GM23338 (cell line): ENCODE measurements at regions not wholly inside any gene's neighbourhood (a gene's known extent, or its start where the extent isn't known, plus 50 kb on each side); places are given as distances from the start of the nearest gene placed in this dataset.

Source experiments
- ATAC-seq: fragments of 200-7000 bp; cut with Tn5 transposase; 3 replicates; pipeline ENCODE4 v1.9.1; 2020
- DNase-seq: peaks from one replicate; pipeline ENCODE4 v3.0.0-alpha.2; 2015; ENCODE audit warnings: low spot score
- H2AFZ ChIP-seq: fragments of 200-600 bp; sonication (generic); 2 replicates; pipeline ENCODE4 v1.8.0; 2016; ENCODE audit warnings: antibody characterized with exemption, mild to moderate bottlenecking, moderate library complexity
- H3F3A ChIP-seq: fragments of 200-600 bp; sonication (generic); replicated peaks from 2 replicates; pipeline ENCODE4 v1.8.0; 2017; ENCODE audit warnings: antibody characterized with exemption, mixed run types, low read depth
- H3K27ac ChIP-seq: fragments of 200-600 bp; sonication (generic); 2 replicates; pipeline ENCODE4 v1.6.1; 2016; ENCODE audit warnings: low read depth
- H3K27me3 ChIP-seq: fragments of 200-600 bp; sonication (generic); 2 replicates; pipeline ENCODE4 v1.8.0; 2016; ENCODE audit warnings: mild to moderate bottlenecking, mixed run types, moderate library complexity; ENCODE audit not compliant: insufficient read depth
- H3K36me3 ChIP-seq: fragments of 200-600 bp; sonication (generic); 2 replicates; pipeline ENCODE4 v1.8.0; 2016; ENCODE audit warnings: mild to moderate bottlenecking; ENCODE audit not compliant: insufficient read depth
- H3K4me1 ChIP-seq: fragments of 200-600 bp; sonication (generic); 2 replicates; pipeline ENCODE4 v1.8.0; 2016; ENCODE audit warnings: mild to moderate bottlenecking, moderate library complexity; ENCODE audit not compliant: insufficient read depth
- H3K4me2 ChIP-seq: fragments of 200-600 bp; sonication (generic); 2 replicates; pipeline ENCODE4 v1.7.1; 2017; ENCODE audit warnings: mixed run types
- H3K4me3 ChIP-seq: fragments of 200-600 bp; sonication (generic); 2 replicates; pipeline ENCODE4 v1.6.1; 2016; ENCODE audit warnings: mixed run types
- H3K79me2 ChIP-seq: fragments of 200-600 bp; sonication (generic); replicated peaks from 2 replicates; pipeline ENCODE4 v1.8.0; 2017; ENCODE audit warnings: mild to moderate bottlenecking; ENCODE audit not compliant: insufficient read depth
- H3K9me2 ChIP-seq: fragments of 200-600 bp; sonication (generic); 2 replicates; pipeline ENCODE4 v1.8.0; 2017; ENCODE audit not compliant: insufficient read depth
- H4K20me1 ChIP-seq: fragments of 200-600 bp; sonication (generic); replicated peaks from 2 replicates; pipeline ENCODE4 v1.8.0; 2017; ENCODE audit warnings: mild to moderate bottlenecking; ENCODE audit not compliant: insufficient read depth
- H3K27ac Mint-ChIP-seq: 2 replicates; pipeline ENCODE4 v1.8.0; 2020; ENCODE audit warnings: inconsistent platforms, mild to moderate bottlenecking, moderate library complexity, mixed read lengths
- H3K27me3 Mint-ChIP-seq: 3 replicates; pipeline ENCODE4 v1.8.0; 2022; ENCODE audit warnings: low read depth, mild to moderate bottlenecking, moderate library complexity, mixed read lengths, inconsistent platforms; ENCODE audit not compliant: insufficient read depth, poor library complexity
- H3K36me3 Mint-ChIP-seq: 3 replicates; pipeline ENCODE4 v1.8.0; 2021; ENCODE audit warnings: low read depth, mild to moderate bottlenecking, inconsistent platforms, moderate library complexity, mixed read lengths
- H3K4me1 Mint-ChIP-seq: 3 replicates; pipeline ENCODE4 v1.8.0; 2020; ENCODE audit warnings: mild to moderate bottlenecking, inconsistent platforms, mixed read lengths
- H3K4me3 Mint-ChIP-seq: 3 replicates; pipeline ENCODE4 v1.8.0; 2021; ENCODE audit warnings: moderate library complexity, mild to moderate bottlenecking, inconsistent platforms, mixed read lengths
- H3K9me3 Mint-ChIP-seq: 3 replicates; pipeline ENCODE4 v1.8.0; 2020; ENCODE audit warnings: moderate library complexity, mild to moderate bottlenecking, inconsistent platforms, mixed read lengths
- CREB1 ChIP-seq: fragments of 250-450 bp; sonication (Bioruptor Pico); IDR thresholded peaks from 2 replicates; pipeline ENCODE4 v1.5.0; 2020; ENCODE audit warnings: low read depth, mild to moderate bottlenecking, moderate library complexity
- EZH2 ChIP-seq: fragments of 200-600 bp; sonication (generic); IDR thresholded peaks from one replicate; pipeline ENCODE4 v1.8.0; 2017; ENCODE audit warnings: antibody characterized with exemption, mild to moderate bottlenecking, low read depth; ENCODE audit not compliant: unreplicated experiment
- EZH2phosphoT487 ChIP-seq: fragments of 200-600 bp; sonication (generic); IDR thresholded peaks from one replicate; pipeline ENCODE4 v1.8.1; 2018; ENCODE audit warnings: antibody characterized with exemption; ENCODE audit not compliant: unreplicated experiment
- JUNB ChIP-seq: IDR thresholded peaks from one replicate; pipeline ENCODE4 v1.6.1; 2016; ENCODE audit warnings: antibody characterized with exemption; ENCODE audit not compliant: unreplicated experiment
- NANOG ChIP-seq: IDR thresholded peaks from 2 replicates; pipeline ENCODE4 v1.6.1; 2016; ENCODE audit warnings: antibody characterized with exemption, borderline replicate concordance
- POLR2AphosphoS5 ChIP-seq: IDR thresholded peaks from 2 replicates; pipeline ENCODE4 v1.6.1; 2016; ENCODE audit warnings: antibody characterized with exemption, low read depth
- STAT1 ChIP-seq: IDR thresholded peaks from one replicate; pipeline ENCODE4 v1.6.1; 2016; ENCODE audit warnings: antibody characterized with exemption; ENCODE audit not compliant: unreplicated experiment
- ZNF114 ChIP-seq: fragments of 250-450 bp; sonication (Bioruptor Pico); IDR thresholded peaks from 2 replicates; pipeline ENCODE4 v1.5.0; 2020; ENCODE audit warnings: mild to moderate bottlenecking, moderate library complexity
- ZNF331 ChIP-seq: fragments of 250-450 bp; sonication (Bioruptor Pico); IDR thresholded peaks from 2 replicates; pipeline ENCODE4 v1.5.0; 2020; ENCODE audit warnings: low read depth, mild to moderate bottlenecking, moderate library complexity
- TF ChIP-seq, protein P1 (sequence below): IDR thresholded peaks from one replicate; pipeline ENCODE4 v1.6.1; 2018; ENCODE audit warnings: antibody characterized with exemption; ENCODE audit not compliant: unreplicated experiment
- TF ChIP-seq, protein P2 (sequence below): fragments of 250-450 bp; sonication (Bioruptor Pico); IDR thresholded peaks from 2 replicates; pipeline ENCODE4 v1.5.0; 2020; ENCODE audit warnings: mild to moderate bottlenecking, moderate library complexity
- TF ChIP-seq, protein P3 (sequence below), 2 experiments: fragments of 200-600 bp in 1 of 2; sonication (generic) in 1 of 2; conservative IDR thresholded peaks; 2 replicates each; pipeline versions ENCODE4 v1.5.1 to v1.6.1; 2016 to 2017; ENCODE audit warnings: antibody characterized with exemption in 2 of 2, low read depth in 2 of 2, mild to moderate bottlenecking in 2 of 2, moderate library complexity in 1 of 2
- TF ChIP-seq, protein P4 (sequence below): IDR thresholded peaks from 2 replicates; pipeline ENCODE4 v1.6.1; 2016; ENCODE audit warnings: antibody characterized with exemption

DNA sequence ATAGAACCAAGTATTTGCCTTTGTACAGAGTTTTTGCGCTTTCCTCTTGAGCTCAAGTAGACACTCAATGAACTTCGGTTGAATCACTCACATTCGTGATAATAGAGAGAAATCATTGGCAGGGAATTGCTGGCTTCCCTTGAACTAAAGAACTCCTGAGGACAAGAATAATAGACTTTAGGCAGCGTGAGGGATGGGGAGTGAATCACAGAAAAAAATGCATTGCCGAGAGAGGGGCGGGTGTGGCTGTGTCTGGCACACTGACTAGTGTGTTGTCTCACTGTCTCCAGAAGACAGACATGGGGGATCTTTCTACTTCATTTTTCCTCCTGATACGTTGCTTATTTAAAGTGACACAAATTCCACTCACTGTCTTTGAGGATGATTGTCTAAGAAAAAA lies 805.2 kb downstream of the BCL11B start:
- no peak for ATAC-seq
- DNase-seq, result no peak
- Histone ChIP-seq H3K4me3 (no peak overlapping the region), H2AFZ (no peak overlapping the region; the same call in 1 of the 2 replicates), H3K27ac (no peak overlapping the region), H3K4me1 (no peaks in the 10 kb centered on the region), H3F3A (no peaks in the 10 kb centered on the region), H4K20me1 (no peaks in the 10 kb centered on the region), H3K79me2 (no peaks in the 10 kb centered on the region), H3K9me2 (peaks cover 43% of the 10 kb centered on the region; the same call in 1 of the 2 replicates), H3K36me3 (no peaks in the 10 kb centered on the region), H3K4me2 (no peak overlapping the region), H3K27me3 (no peaks in the 10 kb centered on the region)
- no peak overlapping the region for H3K4me3 Mint-ChIP-seq
- H3K4me1 Mint-ChIP-seq, result peaks cover 5% of the 10 kb centered on the region; the same call in 1 of the 3 replicates
- H3K27me3 Mint-ChIP-seq, result peaks cover 5% of the 10 kb centered on the region
- H3K27ac Mint-ChIP-seq, result no peak overlapping the region; the same call in 1 of the 2 replicates
- H3K36me3 Mint-ChIP-seq, result no peaks in the 10 kb centered on the region
- H3K9me3 Mint-ChIP-seq, result no peaks in the 10 kb centered on the region; the same call in 2 of the 3 replicates
- TF ChIP-seq EZH2 (no peak), STAT1 (no peak), POLR2AphosphoS5 (no peak), JUNB (no peak), CREB1 (CRISPR knock-in tag) (no peak), EZH2phosphoT487 (no peak), NANOG (no peak), ZNF114 (CRISPR knock-in tag) (no peak), ZNF331 (CRISPR knock-in tag) (no peak)
- TF ChIP-seq, protein P1, sequence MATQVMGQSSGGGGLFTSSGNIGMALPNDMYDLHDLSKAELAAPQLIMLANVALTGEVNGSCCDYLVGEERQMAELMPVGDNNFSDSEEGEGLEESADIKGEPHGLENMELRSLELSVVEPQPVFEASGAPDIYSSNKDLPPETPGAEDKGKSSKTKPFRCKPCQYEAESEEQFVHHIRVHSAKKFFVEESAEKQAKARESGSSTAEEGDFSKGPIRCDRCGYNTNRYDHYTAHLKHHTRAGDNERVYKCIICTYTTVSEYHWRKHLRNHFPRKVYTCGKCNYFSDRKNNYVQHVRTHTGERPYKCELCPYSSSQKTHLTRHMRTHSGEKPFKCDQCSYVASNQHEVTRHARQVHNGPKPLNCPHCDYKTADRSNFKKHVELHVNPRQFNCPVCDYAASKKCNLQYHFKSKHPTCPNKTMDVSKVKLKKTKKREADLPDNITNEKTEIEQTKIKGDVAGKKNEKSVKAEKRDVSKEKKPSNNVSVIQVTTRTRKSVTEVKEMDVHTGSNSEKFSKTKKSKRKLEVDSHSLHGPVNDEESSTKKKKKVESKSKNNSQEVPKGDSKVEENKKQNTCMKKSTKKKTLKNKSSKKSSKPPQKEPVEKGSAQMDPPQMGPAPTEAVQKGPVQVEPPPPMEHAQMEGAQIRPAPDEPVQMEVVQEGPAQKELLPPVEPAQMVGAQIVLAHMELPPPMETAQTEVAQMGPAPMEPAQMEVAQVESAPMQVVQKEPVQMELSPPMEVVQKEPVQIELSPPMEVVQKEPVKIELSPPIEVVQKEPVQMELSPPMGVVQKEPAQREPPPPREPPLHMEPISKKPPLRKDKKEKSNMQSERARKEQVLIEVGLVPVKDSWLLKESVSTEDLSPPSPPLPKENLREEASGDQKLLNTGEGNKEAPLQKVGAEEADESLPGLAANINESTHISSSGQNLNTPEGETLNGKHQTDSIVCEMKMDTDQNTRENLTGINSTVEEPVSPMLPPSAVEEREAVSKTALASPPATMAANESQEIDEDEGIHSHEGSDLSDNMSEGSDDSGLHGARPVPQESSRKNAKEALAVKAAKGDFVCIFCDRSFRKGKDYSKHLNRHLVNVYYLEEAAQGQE, result no peak
- TF ChIP-seq, protein P2, sequence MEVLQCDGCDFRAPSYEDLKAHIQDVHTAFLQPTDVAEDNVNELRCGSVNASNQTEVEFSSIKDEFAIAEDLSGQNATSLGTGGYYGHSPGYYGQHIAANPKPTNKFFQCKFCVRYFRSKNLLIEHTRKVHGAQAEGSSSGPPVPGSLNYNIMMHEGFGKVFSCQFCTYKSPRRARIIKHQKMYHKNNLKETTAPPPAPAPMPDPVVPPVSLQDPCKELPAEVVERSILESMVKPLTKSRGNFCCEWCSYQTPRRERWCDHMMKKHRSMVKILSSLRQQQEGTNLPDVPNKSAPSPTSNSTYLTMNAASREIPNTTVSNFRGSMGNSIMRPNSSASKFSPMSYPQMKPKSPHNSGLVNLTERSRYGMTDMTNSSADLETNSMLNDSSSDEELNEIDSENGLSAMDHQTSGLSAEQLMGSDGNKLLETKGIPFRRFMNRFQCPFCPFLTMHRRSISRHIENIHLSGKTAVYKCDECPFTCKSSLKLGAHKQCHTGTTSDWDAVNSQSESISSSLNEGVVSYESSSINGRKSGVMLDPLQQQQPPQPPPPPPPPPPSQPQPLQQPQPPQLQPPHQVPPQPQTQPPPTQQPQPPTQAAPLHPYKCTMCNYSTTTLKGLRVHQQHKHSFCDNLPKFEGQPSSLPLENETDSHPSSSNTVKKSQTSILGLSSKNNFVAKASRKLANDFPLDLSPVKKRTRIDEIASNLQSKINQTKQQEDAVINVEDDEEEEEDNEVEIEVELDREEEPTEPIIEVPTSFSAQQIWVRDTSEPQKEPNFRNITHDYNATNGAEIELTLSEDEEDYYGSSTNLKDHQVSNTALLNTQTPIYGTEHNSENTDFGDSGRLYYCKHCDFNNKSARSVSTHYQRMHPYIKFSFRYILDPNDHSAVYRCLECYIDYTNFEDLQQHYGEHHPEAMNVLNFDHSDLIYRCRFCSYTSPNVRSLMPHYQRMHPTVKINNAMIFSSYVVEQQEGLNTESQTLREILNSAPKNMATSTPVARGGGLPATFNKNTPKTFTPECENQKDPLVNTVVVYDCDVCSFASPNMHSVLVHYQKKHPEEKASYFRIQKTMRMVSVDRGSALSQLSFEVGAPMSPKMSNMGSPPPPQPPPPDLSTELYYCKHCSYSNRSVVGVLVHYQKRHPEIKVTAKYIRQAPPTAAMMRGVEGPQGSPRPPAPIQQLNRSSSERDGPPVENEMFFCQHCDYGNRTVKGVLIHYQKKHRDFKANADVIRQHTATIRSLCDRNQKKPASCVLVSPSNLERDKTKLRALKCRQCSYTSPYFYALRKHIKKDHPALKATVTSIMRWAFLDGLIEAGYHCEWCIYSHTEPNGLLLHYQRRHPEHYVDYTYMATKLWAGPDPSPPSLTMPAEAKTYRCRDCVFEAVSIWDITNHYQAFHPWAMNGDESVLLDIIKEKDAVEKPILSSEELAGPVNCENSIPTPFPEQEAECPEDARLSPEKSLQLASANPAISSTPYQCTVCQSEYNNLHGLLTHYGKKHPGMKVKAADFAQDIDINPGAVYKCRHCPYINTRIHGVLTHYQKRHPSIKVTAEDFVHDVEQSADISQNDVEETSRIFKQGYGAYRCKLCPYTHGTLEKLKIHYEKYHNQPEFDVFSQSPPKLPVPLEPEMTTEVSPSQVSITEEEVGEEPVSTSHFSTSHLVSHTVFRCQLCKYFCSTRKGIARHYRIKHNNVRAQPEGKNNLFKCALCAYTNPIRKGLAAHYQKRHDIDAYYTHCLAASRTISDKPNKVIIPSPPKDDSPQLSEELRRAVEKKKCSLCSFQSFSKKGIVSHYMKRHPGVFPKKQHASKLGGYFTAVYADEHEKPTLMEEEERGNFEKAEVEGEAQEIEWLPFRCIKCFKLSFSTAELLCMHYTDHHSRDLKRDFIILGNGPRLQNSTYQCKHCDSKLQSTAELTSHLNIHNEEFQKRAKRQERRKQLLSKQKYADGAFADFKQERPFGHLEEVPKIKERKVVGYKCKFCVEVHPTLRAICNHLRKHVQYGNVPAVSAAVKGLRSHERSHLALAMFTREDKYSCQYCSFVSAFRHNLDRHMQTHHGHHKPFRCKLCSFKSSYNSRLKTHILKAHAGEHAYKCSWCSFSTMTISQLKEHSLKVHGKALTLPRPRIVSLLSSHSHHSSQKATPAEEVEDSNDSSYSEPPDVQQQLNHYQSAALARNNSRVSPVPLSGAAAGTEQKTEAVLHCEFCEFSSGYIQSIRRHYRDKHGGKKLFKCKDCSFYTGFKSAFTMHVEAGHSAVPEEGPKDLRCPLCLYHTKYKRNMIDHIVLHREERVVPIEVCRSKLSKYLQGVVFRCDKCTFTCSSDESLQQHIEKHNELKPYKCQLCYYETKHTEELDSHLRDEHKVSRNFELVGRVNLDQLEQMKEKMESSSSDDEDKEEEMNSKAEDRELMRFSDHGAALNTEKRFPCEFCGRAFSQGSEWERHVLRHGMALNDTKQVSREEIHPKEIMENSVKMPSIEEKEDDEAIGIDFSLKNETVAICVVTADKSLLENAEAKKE, result no peak
- TF ChIP-seq, protein P3, sequence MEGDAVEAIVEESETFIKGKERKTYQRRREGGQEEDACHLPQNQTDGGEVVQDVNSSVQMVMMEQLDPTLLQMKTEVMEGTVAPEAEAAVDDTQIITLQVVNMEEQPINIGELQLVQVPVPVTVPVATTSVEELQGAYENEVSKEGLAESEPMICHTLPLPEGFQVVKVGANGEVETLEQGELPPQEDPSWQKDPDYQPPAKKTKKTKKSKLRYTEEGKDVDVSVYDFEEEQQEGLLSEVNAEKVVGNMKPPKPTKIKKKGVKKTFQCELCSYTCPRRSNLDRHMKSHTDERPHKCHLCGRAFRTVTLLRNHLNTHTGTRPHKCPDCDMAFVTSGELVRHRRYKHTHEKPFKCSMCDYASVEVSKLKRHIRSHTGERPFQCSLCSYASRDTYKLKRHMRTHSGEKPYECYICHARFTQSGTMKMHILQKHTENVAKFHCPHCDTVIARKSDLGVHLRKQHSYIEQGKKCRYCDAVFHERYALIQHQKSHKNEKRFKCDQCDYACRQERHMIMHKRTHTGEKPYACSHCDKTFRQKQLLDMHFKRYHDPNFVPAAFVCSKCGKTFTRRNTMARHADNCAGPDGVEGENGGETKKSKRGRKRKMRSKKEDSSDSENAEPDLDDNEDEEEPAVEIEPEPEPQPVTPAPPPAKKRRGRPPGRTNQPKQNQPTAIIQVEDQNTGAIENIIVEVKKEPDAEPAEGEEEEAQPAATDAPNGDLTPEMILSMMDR (conservative IDR thresholded peaks at IDR 0.05; ENCODE audit: low read depth in 2 of 2), result no peak
- TF ChIP-seq, protein P4, sequence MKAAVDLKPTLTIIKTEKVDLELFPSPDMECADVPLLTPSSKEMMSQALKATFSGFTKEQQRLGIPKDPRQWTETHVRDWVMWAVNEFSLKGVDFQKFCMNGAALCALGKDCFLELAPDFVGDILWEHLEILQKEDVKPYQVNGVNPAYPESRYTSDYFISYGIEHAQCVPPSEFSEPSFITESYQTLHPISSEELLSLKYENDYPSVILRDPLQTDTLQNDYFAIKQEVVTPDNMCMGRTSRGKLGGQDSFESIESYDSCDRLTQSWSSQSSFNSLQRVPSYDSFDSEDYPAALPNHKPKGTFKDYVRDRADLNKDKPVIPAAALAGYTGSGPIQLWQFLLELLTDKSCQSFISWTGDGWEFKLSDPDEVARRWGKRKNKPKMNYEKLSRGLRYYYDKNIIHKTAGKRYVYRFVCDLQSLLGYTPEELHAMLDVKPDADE, result no peak
